GM04503 (cell line): ENCODE measurements at regions not wholly inside any gene's neighbourhood (a gene's known extent, or its start where the extent isn't known, plus 50 kb on each side); places are given as distances from the start of the nearest gene placed in this dataset.
"Not testable (repeated sequence)": the region's sequence is repeated elsewhere in the genome, so short reads cannot be mapped to it uniquely, and the experiment has no call there.

ENCODE experiments used
- DNase-seq: peaks from one replicate; pipeline ENCODE4 v3.0.0-alpha.2; 2012; ENCODE audit warnings: low read depth

- no peak for DNase-seq
Observed at GRCh38 chr6:130494729-130495128, 128.9 kb downstream of the TMEM200A start.

- DNase-seq = peak; percentile 93
Observed at GRCh38 chr6:130500693-130501092, 134.9 kb downstream of the TMEM200A start.

GRCh38 chr6:130503146-130503545 lies 137.3 kb downstream of the TMEM200A start:
- no peak for DNase-seq

- DNase-seq = no peak
Observed at GRCh38 chr6:130505808-130506598, 140.2 kb downstream of the TMEM200A start.

- not testable (repeated sequence) for DNase-seq
Observed at GRCh38 chr6:130507005-130507665, 141.3 kb downstream of the TMEM200A start.

GRCh38 chr6:130507666-130508028 lies 141.8 kb downstream of the TMEM200A start:
- no peak for DNase-seq

GRCh38 chr6:130513770-130514169 lies 148.0 kb downstream of the TMEM200A start:
- peak; percentile 54 for DNase-seq

GRCh38 chr6:130514712-130515111 lies 148.9 kb downstream of the TMEM200A start:
- no peak for DNase-seq

- no peak for DNase-seq
Observed at GRCh38 chr6:130515306-130515705, 149.5 kb downstream of the TMEM200A start.

GRCh38 chr6:130516604-130517003 lies 150.8 kb downstream of the TMEM200A start:
- DNase-seq = no peak

GRCh38 chr6:130517444-130517931 lies 151.7 kb downstream of the TMEM200A start:
- no peak for DNase-seq

- no peak for DNase-seq
Observed at GRCh38 chr6:130518588-130518987, 152.8 kb downstream of the TMEM200A start.

- peak; percentile 21 for DNase-seq
Observed at GRCh38 chr6:130520221-130520620, 154.4 kb downstream of the TMEM200A start.

- DNase-seq = no peak
Observed at GRCh38 chr6:130520801-130521200, 155.0 kb downstream of the TMEM200A start.

- DNase-seq = no peak
Observed at GRCh38 chr6:130524552-130524951, 158.7 kb downstream of the TMEM200A start.

- DNase-seq = no peak
Observed at GRCh38 chr6:130525408-130525807, 159.6 kb downstream of the TMEM200A start.

- DNase-seq = no peak
Observed at GRCh38 chr6:130526466-130526865, 160.6 kb downstream of the TMEM200A start.

GRCh38 chr6:130527173-130527572 lies 161.4 kb downstream of the TMEM200A start:
- no peak for DNase-seq

- no peak for DNase-seq
Observed at GRCh38 chr6:130529569-130530149, 163.8 kb downstream of the TMEM200A start.

GRCh38 chr6:130534627-130535026 lies 168.8 kb downstream of the TMEM200A start:
- no peak for DNase-seq

GRCh38 chr6:130535242-130535641 lies 169.4 kb downstream of the TMEM200A start:
- DNase-seq = no peak

- DNase-seq = no peak
Observed at GRCh38 chr6:130537447-130537846, 171.6 kb downstream of the TMEM200A start.

- DNase-seq = no peak
Observed at GRCh38 chr6:130547723-130548122, 181.9 kb downstream of the TMEM200A start.
